Hematopoietic multipotent progenitor cell (in vitro differentiated cells): ENCODE measurements at regions not wholly inside any gene's neighbourhood (a gene's known extent, or its start where the extent isn't known, plus 50 kb on each side); places are given as distances from the start of the nearest gene placed in this dataset.
"Not testable (repeated sequence)": the region's sequence is repeated elsewhere in the genome, so short reads cannot be mapped to it uniquely, and the experiment has no call there.

Source experiments
- DNase-seq, 3 donors: peaks; one replicate each; pipeline ENCODE4 v3.0.0-alpha.2; 2011 to 2015; ENCODE audit warnings: low read depth in 2 of 3, low spot score in 2 of 3

GRCh38 chr9:75715360-75715759, 175.1 kb upstream of the PCSK5 start:
- no peak for DNase-seq

- DNase-seq, result no peak
Observed at GRCh38 chr9:75718677-75719076, 171.8 kb upstream of the PCSK5 start.

GRCh38 chr9:75728391-75728790, 162.1 kb upstream of the PCSK5 start:
- DNase-seq, result no peak

GRCh38 chr9:75734802-75735201, 155.7 kb upstream of the PCSK5 start:
- no peak for DNase-seq

- no peak for DNase-seq
Observed at GRCh38 chr9:75739884-75740611, 150.4 kb upstream of the PCSK5 start.

- DNase-seq, result no peak
Observed at GRCh38 chr9:75743855-75744254, 146.6 kb upstream of the PCSK5 start.

GRCh38 chr9:75754080-75754479, 136.4 kb upstream of the PCSK5 start:
- no peak for DNase-seq

- DNase-seq, result no peak
Observed at GRCh38 chr9:75775166-75775565, 115.3 kb upstream of the PCSK5 start.

- DNase-seq, result no peak
Observed at GRCh38 chr9:75775966-75776691, 114.3 kb upstream of the PCSK5 start.

GRCh38 chr9:75780185-75780584, 110.3 kb upstream of the PCSK5 start:
- DNase-seq, result no peak

- no peak for DNase-seq
Observed at GRCh38 chr9:75788006-75788634, 102.4 kb upstream of the PCSK5 start.

GRCh38 chr9:75797085-75797580, 93.3 kb upstream of the PCSK5 start:
- DNase-seq, result no peak

GRCh38 chr9:75798505-75798904, 92.0 kb upstream of the PCSK5 start:
- no peak for DNase-seq

- DNase-seq, result no peak
Observed at GRCh38 chr9:75803130-75803529, 87.3 kb upstream of the PCSK5 start.

- no peak for DNase-seq
Observed at GRCh38 chr9:75810063-75810462, 80.4 kb upstream of the PCSK5 start.

- no peak for DNase-seq
Observed at GRCh38 chr9:75811692-75812091, 78.8 kb upstream of the PCSK5 start.

- DNase-seq, result no peak
Observed at GRCh38 chr9:75812141-75812540, 78.3 kb upstream of the PCSK5 start.

- DNase-seq, result no peak
Observed at GRCh38 chr9:75814667-75815066, 75.8 kb upstream of the PCSK5 start.

- DNase-seq, result not testable (repeated sequence)
Observed at GRCh38 chr9:75820471-75821115, 69.9 kb upstream of the PCSK5 start.

GRCh38 chr9:75823151-75823550, 67.3 kb upstream of the PCSK5 start:
- no peak for DNase-seq
